HEK293 (cell line): ENCODE measurements at regions not wholly inside any gene's neighbourhood (a gene's known extent, or its start where the extent isn't known, plus 50 kb on each side); places are given as distances from the start of the nearest gene placed in this dataset.

Experiments used
- CTCF ChIA-PET: fragments of 350-600 bp; formaldehyde crosslinking; extraction: SDS; loops from one replicate; lab custom pipeline; 2021; ENCODE audit warnings: antibody characterized with exemption; lab: Yijun Ruan, JAX
- POLR2A ChIA-PET: fragments of 300-600 bp; formaldehyde crosslinking; extraction: SDS; loops from one replicate; lab custom pipeline; 2020; ENCODE audit warnings: antibody characterized with exemption, inconsistent platforms; lab: Yijun Ruan, JAX
- H3K27ac ChIP-seq: fragments of 200-500 bp; sonication (Bioruptor generic); 2 replicates; pipeline ENCODE4 v1.5.1; 2014; ENCODE audit warnings: low read depth, low read length, control low read depth, inconsistent platforms; ENCODE audit errors: extremely low read depth
- H3K36me3 ChIP-seq, 2 experiments: fragments of 200-500 bp in 1 of 2; sonication (Bioruptor generic) in 1 of 2; 1 replicate in 1 of 2; 2 replicates in 1 of 2; pipeline ENCODE4 v1.5.1; 2014 to 2017; ENCODE audit warnings: inconsistent platforms in 2 of 2, low read length in 2 of 2; ENCODE audit not compliant: control insufficient read depth in 2 of 2, insufficient read depth in 1 of 2
- H3K4me1 ChIP-seq: fragments of 200-500 bp; sonication (Bioruptor generic); 2 replicates; pipeline ENCODE4 v1.5.1; 2014; ENCODE audit warnings: mild to moderate bottlenecking, low read length, inconsistent platforms; ENCODE audit not compliant: control insufficient read depth, insufficient read depth
- H3K4me3 ChIP-seq: 2 replicates; pipeline ENCODE4 v1.5.1; 2011; ENCODE audit warnings: low read depth, mild to moderate bottlenecking, control low read depth, low read length, moderate library complexity
- H3K9me3 ChIP-seq: fragments of 200-500 bp; sonication (Bioruptor generic); 2 replicates; pipeline ENCODE4 v1.5.1; 2014; ENCODE audit warnings: low read depth, low read length, inconsistent platforms; ENCODE audit not compliant: control insufficient read depth, insufficient read depth
- KLF8 ChIP-seq: fragments of 450-650 bp; formaldehyde crosslinking; IDR thresholded peaks from 2 replicates; pipeline ENCODE4 v1.5.1; 2016; ENCODE audit warnings: missing biosample characterization, missing genetic modification characterization
- KLF9 ChIP-seq: fragments of 450-650 bp; formaldehyde crosslinking; IDR thresholded peaks from 2 replicates; pipeline ENCODE4 v1.5.1; 2016; ENCODE audit warnings: missing biosample characterization, missing genetic modification characterization, low read depth
- SALL2 ChIP-seq: fragments of 450-650 bp; formaldehyde crosslinking; IDR thresholded peaks from 2 replicates; pipeline ENCODE4 v1.5.0; 2017; ENCODE audit warnings: missing biosample characterization, mild to moderate bottlenecking, missing genetic modification characterization, borderline replicate concordance
- SETDB1 ChIP-seq: IDR thresholded peaks from one replicate; pipeline ENCODE4 v1.6.1; 2017; ENCODE audit warnings: mild to moderate bottlenecking, low read length, moderate library complexity, mixed read lengths; ENCODE audit not compliant: insufficient read length
- ZBTB1 ChIP-seq: fragments of 450-650 bp; formaldehyde crosslinking; IDR thresholded peaks from 2 replicates; pipeline ENCODE4 v1.5.1; 2016; ENCODE audit warnings: missing biosample characterization, missing genetic modification characterization
- ZBTB17 ChIP-seq: fragments of 450-650 bp; formaldehyde crosslinking; IDR thresholded peaks from 2 replicates; pipeline ENCODE4 v1.5.1; 2016; ENCODE audit warnings: missing biosample characterization, missing genetic modification characterization
- ZBTB20 ChIP-seq: fragments of 450-650 bp; formaldehyde crosslinking; IDR thresholded peaks from 2 replicates; pipeline ENCODE4 v1.5.1; 2016; ENCODE audit warnings: missing biosample characterization, missing genetic modification characterization
- ZFP3 ChIP-seq: fragments of 450-650 bp; formaldehyde crosslinking; IDR thresholded peaks from 2 replicates; pipeline ENCODE4 v1.5.1; 2016; ENCODE audit warnings: low read depth, missing biosample characterization, missing genetic modification characterization
- ZNF132 ChIP-seq: fragments of 450-650 bp; formaldehyde crosslinking; IDR thresholded peaks from 2 replicates; pipeline ENCODE4 v1.5.1; 2017; ENCODE audit warnings: missing biosample characterization, missing genetic modification characterization, borderline replicate concordance
- ZNF211 ChIP-seq: fragments of 450-650 bp; formaldehyde crosslinking; IDR thresholded peaks from 2 replicates; pipeline ENCODE4 v1.5.1; 2016; ENCODE audit warnings: low read depth, missing biosample characterization, missing genetic modification characterization
- ZNF221 ChIP-seq: fragments of 450-650 bp; formaldehyde crosslinking; IDR thresholded peaks from 2 replicates; pipeline ENCODE4 v1.5.1; 2017; ENCODE audit warnings: missing biosample characterization, missing genetic modification characterization, borderline replicate concordance
- ZNF292 ChIP-seq: fragments of 450-650 bp; formaldehyde crosslinking; IDR thresholded peaks from 2 replicates; pipeline ENCODE4 v1.5.1; 2016; ENCODE audit warnings: low read depth, missing biosample characterization, missing genetic modification characterization, borderline replicate concordance
- ZNF335 ChIP-seq: fragments of 450-650 bp; formaldehyde crosslinking; conservative IDR thresholded peaks from 2 replicates; pipeline ENCODE4 v1.5.1; 2016; ENCODE audit warnings: missing biosample characterization, missing genetic modification characterization
- ZNF404 ChIP-seq: fragments of 450-650 bp; formaldehyde crosslinking; IDR thresholded peaks from 2 replicates; pipeline ENCODE4 v1.5.1; 2017; ENCODE audit warnings: missing biosample characterization, missing genetic modification characterization
- ZNF600 ChIP-seq: fragments of 450-650 bp; formaldehyde crosslinking; IDR thresholded peaks from 2 replicates; pipeline ENCODE4 v1.5.1; 2016; ENCODE audit warnings: missing biosample characterization, missing genetic modification characterization
- ZNF670 ChIP-seq: fragments of 450-650 bp; formaldehyde crosslinking; IDR thresholded peaks from 2 replicates; pipeline ENCODE4 v1.5.1; 2016; ENCODE audit warnings: missing biosample characterization, missing genetic modification characterization, low read depth
- TF ChIP-seq, protein P1 (sequence below): fragments of 450-650 bp; formaldehyde crosslinking; IDR thresholded peaks from 2 replicates; pipeline ENCODE4 v1.5.1; 2016; ENCODE audit warnings: missing biosample characterization, missing genetic modification characterization
- TF ChIP-seq, protein P2 (sequence below): fragments of 450-650 bp; formaldehyde crosslinking; IDR thresholded peaks from 2 replicates; pipeline ENCODE4 v1.5.1; 2016; ENCODE audit warnings: missing biosample characterization, missing genetic modification characterization
- TF ChIP-seq, protein P3 (sequence below): fragments of 450-650 bp; formaldehyde crosslinking; IDR thresholded peaks from 2 replicates; pipeline ENCODE4 v1.5.1; 2017; ENCODE audit warnings: missing biosample characterization, missing genetic modification characterization
- TF ChIP-seq, protein P4 (sequence below): fragments of 450-650 bp; formaldehyde crosslinking; IDR thresholded peaks from 2 replicates; pipeline ENCODE4 v1.5.1; 2016; ENCODE audit warnings: missing biosample characterization, missing genetic modification characterization, low read depth

DNA sequence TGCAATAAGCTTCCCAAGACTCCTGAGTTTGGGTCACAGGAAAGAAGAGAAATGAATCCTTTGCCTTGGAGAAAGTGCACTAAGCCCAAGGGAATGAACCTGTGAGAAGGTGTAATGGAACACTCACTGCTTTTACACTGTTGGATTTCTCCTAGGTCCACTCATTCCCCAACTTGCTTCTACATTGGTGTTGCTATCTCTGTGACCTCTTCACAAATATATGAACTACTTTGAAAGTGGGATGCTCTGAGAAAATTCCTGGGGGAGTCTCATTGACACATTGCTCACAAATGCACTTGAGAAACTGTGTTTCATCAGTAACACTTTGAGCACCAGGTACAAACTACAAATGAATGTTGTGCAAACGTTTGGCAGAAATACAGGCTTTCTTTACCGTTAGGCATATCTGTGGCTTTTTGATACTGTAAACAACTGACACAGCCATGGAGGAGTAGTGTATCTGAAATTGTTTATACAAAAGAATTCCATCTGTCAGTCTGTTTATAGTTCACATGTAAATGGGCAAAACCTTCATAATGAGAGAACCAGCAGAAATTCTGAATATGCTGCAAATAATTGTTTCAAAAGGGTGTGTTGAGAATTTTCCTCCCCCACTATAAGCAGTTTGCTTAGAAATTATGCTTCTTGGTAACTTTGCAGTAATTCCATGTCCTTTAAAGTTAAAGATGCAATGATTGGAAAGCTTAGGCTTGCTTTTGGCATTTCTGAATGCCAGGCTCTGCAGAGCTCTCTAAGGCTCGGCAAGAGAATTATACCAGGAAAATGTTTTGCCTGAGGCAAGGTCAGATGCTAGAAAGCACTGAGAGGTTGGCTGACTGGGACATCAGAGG, 348.5 kb upstream of the DDHD1 start:
- Histone ChIP-seq H3K4me1 (0 out of 2 replicates have a peak, but pooled peaks cover 2% of the 10 kb centered on the region), H3K9me3 (no peaks in the 10 kb centered on the region), H3K4me3 (no peak overlapping the region), H3K27ac (no peak overlapping the region), H3K36me3 (no peaks in the 10 kb centered on the region)
- POLR2A ChIA-PET, result no interaction called here
- no peak for TF ChIP-seq ZNF132 (tag by site-specific recombination)
- TF ChIP-seq ZBTB1 (tag by site-specific recombination), result no peak
- no peak for TF ChIP-seq KLF8 (tag by site-specific recombination)
- no peak for TF ChIP-seq ZNF404 (tag by site-specific recombination)
- no peak for TF ChIP-seq ZNF600
- TF ChIP-seq SALL2, result no peak
- TF ChIP-seq ZNF221 (tag by site-specific recombination), result no peak
- no peak for TF ChIP-seq ZNF335 (tag by site-specific recombination)
- no peak for TF ChIP-seq ZNF292
- no peak for TF ChIP-seq ZFP3 (tag by site-specific recombination)
- TF ChIP-seq, protein P1, sequence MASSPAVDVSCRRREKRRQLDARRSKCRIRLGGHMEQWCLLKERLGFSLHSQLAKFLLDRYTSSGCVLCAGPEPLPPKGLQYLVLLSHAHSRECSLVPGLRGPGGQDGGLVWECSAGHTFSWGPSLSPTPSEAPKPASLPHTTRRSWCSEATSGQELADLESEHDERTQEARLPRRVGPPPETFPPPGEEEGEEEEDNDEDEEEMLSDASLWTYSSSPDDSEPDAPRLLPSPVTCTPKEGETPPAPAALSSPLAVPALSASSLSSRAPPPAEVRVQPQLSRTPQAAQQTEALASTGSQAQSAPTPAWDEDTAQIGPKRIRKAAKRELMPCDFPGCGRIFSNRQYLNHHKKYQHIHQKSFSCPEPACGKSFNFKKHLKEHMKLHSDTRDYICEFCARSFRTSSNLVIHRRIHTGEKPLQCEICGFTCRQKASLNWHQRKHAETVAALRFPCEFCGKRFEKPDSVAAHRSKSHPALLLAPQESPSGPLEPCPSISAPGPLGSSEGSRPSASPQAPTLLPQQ (tag by site-specific recombination), result no peak
- TF ChIP-seq KLF9 (tag by site-specific recombination), result no peak
- TF ChIP-seq, protein P2, sequence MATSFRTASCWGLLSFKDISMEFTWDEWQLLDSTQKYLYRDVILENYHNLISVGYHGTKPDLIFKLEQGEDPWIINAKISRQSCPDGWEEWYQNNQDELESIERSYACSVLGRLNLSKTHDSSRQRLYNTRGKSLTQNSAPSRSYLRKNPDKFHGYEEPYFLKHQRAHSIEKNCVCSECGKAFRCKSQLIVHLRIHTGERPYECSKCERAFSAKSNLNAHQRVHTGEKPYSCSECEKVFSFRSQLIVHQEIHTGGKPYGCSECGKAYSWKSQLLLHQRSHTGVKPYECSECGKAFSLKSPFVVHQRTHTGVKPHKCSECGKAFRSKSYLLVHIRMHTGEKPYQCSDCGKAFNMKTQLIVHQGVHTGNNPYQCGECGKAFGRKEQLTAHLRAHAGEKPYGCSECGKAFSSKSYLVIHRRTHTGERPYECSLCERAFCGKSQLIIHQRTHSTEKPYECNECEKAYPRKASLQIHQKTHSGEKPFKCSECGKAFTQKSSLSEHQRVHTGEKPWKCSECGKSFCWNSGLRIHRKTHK (tag by site-specific recombination), result no peak
- TF ChIP-seq ZBTB20 (tag by site-specific recombination), result no peak
- TF ChIP-seq SETDB1, result no peak
- TF ChIP-seq, protein P3, sequence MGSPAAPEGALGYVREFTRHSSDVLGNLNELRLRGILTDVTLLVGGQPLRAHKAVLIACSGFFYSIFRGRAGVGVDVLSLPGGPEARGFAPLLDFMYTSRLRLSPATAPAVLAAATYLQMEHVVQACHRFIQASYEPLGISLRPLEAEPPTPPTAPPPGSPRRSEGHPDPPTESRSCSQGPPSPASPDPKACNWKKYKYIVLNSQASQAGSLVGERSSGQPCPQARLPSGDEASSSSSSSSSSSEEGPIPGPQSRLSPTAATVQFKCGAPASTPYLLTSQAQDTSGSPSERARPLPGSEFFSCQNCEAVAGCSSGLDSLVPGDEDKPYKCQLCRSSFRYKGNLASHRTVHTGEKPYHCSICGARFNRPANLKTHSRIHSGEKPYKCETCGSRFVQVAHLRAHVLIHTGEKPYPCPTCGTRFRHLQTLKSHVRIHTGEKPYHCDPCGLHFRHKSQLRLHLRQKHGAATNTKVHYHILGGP, result no peak
- no peak for TF ChIP-seq ZNF670 (tag by site-specific recombination)
- TF ChIP-seq ZBTB17 (tag by site-specific recombination), result no peak
- TF ChIP-seq ZNF211, result no peak
- CTCF ChIA-PET, result interaction anchor here (1.6 kb wide), 1 partner anchor 176 kb away, joined by 4 read pairs; no protein-coding TSS in a partner anchor

DNA sequence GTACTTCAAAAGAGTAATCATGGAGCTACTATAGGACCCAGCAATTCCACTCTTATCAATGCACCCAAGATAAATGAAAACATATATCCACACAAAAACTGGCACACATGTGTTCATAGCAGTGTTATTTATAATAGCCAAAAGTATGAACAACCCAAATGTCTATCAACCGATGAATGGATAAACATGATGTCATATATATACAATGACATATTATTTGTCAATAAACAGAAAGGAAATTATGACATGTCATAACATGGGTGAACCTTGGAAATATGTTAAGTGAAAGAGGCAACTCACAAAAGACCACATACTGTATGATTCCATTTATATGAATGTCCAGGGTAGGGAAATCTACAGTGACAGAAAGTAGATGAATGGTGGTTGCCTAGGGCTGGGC, 347.1 kb upstream of the DDHD1 start:
- Histone ChIP-seq H3K9me3 (no peaks in the 10 kb centered on the region), H3K27ac (no peak overlapping the region), H3K4me3 (no peak overlapping the region), H3K4me1 (0 out of 2 replicates have a peak, but pooled peaks cover 2% of the 10 kb centered on the region), H3K36me3 (no peaks in the 10 kb centered on the region)
- CTCF ChIA-PET, result interaction anchor here (1.0 kb wide), 1 partner anchor 14 kb away, joined by 3 read pairs; no protein-coding TSS in a partner anchor
- POLR2A ChIA-PET, result no interaction called here
- no peak for TF ChIP-seq KLF9 (tag by site-specific recombination)
- TF ChIP-seq, protein P4, sequence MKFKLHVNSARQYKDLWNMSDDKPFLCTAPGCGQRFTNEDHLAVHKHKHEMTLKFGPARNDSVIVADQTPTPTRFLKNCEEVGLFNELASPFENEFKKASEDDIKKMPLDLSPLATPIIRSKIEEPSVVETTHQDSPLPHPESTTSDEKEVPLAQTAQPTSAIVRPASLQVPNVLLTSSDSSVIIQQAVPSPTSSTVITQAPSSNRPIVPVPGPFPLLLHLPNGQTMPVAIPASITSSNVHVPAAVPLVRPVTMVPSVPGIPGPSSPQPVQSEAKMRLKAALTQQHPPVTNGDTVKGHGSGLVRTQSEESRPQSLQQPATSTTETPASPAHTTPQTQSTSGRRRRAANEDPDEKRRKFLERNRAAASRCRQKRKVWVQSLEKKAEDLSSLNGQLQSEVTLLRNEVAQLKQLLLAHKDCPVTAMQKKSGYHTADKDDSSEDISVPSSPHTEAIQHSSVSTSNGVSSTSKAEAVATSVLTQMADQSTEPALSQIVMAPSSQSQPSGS (tag by site-specific recombination), result peak; percentile 55; the same call in 1 of the 2 replicates
